ENCODE measurements at regions not wholly inside any gene's neighbourhood (a gene's known extent, or its start where the extent isn't known, plus 50 kb on each side); places are given as distances from the start of the nearest gene placed in this dataset.
"Not testable (repeated sequence)": the region's sequence is repeated elsewhere in the genome, so short reads cannot be mapped to it uniquely, and the experiment has no call there.

GRCh38 chr6:84865372-84865771, 101.0 kb upstream of the TBX18 start:
- not testable (repeated sequence) for DNase-seq

GRCh38 chr6:84862843-84863242, 98.4 kb upstream of the TBX18 start:
- DNase-seq: no peak

GRCh38 chr6:84860920-84861319, 96.5 kb upstream of the TBX18 start:
- DNase-seq: no peak

GRCh38 chr6:84860509-84860908, 96.1 kb upstream of the TBX18 start:
- no peak for DNase-seq

GRCh38 chr6:84854811-84855400, 90.5 kb upstream of the TBX18 start:
- DNase-seq: no peak

- no peak for DNase-seq
Observed at GRCh38 chr6:84853901-84854300, 89.5 kb upstream of the TBX18 start.

GRCh38 chr6:84848960-84849359, 84.6 kb upstream of the TBX18 start:
- no peak for DNase-seq

- no peak for DNase-seq
Observed at GRCh38 chr6:84847390-84848160, 83.2 kb upstream of the TBX18 start.

- DNase-seq: no peak
Observed at GRCh38 chr6:84842525-84843166, 78.2 kb upstream of the TBX18 start.

GRCh38 chr6:84837068-84837866, 72.9 kb upstream of the TBX18 start:
- not testable (repeated sequence) for DNase-seq

- no peak for DNase-seq
Observed at GRCh38 chr6:84836366-84836765, 72.0 kb upstream of the TBX18 start.

- no peak for DNase-seq
Observed at GRCh38 chr6:84835340-84835739, 70.9 kb upstream of the TBX18 start.

- DNase-seq: not testable (repeated sequence)
Observed at GRCh38 chr6:84831924-84832323, 67.5 kb upstream of the TBX18 start.

GRCh38 chr6:84825461-84825860, 61.1 kb upstream of the TBX18 start:
- DNase-seq: no peak

- not testable (repeated sequence) for DNase-seq
Observed at GRCh38 chr6:84821314-84821713, 56.9 kb upstream of the TBX18 start.

- DNase-seq: no peak
Observed at GRCh38 chr6:84816741-84817140, 52.3 kb upstream of the TBX18 start.

GRCh38 chr6:84815896-84816735, 51.7 kb upstream of the TBX18 start:
- no peak for DNase-seq

Data from 8988T (cell line).